ENCODE measurements at regions not wholly inside any gene's neighbourhood (a gene's known extent, or its start where the extent isn't known, plus 50 kb on each side); places are given as distances from the start of the nearest gene placed in this dataset.
A peak's percentile ranks its signal among the peaks of the same experiment; 100 is the strongest.
"Not testable (repeated sequence)": the region's sequence is repeated elsewhere in the genome, so short reads cannot be mapped to it uniquely, and the experiment has no call there.

DNA sequence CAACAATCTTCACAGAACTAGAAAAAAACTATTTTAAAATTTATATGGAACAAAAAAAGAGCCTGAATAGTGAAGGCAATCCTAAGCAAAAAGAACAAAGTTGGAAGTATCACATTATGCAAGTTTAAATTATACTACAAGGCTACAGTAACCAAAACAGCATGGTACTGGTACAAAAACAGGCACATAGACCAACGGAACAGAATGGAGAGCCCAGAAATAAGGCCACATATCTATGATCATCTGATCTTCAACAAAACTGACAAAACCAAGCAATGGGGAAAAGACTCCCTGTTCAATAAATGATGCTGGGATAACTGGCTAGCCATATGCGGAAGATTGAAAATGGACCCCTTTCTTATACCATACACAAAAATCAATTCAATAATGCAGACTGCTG lies 74.4 kb upstream of the RTN4 start:
- DNase-seq: not testable (repeated sequence)

DNA sequence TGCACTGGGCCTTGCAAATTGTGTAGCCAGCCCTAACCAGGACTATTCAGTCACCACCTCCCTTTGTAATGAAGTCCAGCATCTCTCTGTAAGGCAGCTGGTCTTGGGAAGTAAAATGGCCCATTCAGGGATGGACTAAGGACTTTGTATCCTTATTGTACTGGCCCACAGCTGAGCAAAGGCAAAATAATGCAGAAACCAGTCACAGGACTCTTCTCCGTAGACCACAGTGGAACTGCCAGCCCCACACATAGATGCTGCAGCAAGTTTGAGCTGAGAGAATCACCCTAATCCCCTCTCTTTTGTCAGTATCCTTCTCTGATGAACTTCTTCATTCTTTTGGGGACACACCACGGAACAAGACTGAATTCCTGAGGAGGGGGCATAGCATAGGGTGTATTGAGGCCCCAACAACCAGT lies 73.6 kb upstream of the RTN4 start:
- no peak for DNase-seq

DNA sequence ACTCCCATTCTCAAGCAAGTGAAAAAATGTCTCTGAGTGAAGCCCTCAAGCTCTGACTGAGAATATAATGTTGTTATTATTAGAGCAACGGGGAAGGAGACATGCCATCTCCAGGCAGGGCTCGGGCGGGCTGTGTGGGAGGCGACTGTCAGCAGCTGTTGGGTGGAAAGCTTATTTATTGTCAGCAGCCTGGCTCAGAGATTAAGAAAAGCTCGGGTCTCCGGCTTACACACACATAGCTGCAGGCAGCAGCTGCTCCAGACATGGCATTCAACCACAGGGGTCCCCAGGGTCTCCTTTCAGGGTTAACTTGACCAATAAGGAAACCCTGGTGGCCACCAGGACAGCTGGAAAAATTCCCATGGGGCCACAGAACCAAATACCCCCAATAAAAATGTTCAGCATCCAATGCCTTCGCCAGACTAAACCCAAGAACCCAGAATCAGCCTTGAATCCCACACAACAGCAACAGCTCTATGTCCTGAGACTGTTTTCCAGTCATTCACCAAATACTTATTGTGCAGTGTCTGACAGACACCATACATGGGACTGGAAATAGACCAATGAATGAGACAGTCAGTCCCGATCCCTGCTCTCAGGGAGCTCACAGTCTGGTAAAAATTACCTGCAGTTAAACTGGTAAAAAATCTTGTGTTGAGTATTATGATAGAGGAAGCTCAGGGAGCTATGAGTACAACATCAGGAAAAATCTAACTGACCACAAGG lies 70.5 kb upstream of the RTN4 start:
- no peak for DNase-seq

DNA sequence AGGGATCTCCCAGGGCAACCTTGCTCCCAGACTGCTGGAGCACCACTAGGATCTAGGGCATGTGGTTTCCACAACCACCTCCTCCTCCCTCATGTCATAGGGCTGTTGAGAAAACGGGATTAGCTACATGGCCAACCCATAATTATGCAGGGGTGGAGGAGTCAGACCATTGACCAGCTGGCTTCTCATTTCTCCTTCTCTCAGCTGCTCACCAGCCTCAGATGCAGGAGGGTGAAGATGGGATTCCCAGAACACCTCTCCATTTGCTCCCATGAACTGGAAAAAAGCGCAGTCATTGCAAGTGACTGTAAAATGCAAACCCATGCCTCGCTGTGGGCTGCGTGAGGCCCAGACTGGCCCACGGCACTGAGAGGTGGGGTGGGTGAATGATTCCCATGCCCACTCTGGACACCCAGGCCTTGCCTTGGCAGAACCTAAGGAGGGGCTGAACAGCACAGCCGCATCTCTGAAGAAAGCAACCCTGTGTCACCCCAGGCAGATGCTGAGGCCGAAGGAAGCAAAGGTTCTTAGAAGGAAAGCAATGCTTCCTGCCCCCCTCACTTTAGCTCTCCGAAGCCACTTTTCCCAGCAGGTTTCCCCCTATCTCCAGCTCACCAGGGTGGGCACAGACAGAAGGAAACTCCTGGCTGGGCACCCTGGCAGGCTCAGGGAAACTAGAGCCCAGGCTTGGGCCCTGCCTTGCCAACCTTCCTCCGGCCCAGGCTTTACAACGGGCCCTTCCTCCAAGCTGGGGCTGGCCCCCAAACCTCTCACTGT lies 69.6 kb upstream of the RTN4 start:
- DNase-seq: no peak

DNA sequence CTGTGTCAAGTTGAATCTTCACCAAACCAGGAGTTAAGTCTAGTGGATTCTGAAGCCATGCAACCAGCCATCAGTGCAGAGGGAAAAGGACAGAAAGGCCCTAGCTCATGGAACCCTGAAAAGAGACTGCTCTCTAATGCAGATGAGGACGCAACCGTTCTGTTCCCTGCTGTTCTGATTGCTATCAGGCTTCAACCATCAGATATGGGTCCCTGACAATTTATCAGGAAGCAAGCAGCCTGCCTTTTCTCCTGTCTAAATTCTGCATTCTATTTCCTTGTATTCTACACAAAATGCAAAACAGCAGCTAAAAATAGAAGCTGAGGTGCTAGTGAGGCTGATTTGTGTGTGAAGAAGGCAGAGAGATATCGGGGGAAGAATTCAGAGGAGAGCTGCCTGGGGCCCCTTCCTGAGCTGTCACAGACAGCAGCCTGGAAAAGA lies 68.4 kb upstream of the RTN4 start:
- DNase-seq: no peak

DNA sequence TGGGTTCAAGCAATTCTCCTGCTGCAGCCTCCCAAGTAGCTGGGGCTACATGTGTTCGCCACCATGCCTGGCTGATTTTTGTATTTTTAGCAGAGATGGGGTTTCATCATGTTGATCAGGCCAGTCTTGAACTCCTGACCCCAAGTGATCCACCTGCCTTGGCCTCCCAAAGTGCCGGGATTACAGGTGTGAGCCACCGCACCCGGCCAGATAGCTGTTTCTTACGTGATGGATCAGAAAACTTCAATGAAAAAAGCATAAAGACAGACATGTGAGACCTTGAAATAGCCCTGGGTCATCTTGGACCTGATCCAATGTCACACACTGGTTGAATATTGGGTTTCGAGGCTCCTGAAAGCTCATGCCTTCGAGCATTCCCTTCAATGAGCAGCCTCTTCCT lies 66.7 kb upstream of the RTN4 start:
- DNase-seq: no peak

DNA sequence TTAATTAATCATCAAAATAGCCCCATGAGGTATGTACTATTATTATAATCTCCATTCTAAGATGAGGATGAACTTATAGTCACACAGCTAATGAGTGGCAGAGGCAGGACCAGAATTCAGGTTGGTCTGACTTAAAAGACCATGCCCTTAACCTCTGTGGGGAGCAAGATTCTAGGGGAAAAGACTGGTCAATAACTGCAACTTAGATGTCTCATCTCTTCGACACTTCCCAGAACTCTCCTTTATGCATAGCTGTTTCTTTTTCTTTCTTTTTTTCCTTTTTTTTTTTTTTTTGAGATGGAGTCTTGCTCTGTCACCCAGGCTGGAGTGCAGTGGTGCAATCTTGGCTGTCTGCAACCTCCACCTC lies 66.3 kb upstream of the RTN4 start:
- no peak for DNase-seq

DNA sequence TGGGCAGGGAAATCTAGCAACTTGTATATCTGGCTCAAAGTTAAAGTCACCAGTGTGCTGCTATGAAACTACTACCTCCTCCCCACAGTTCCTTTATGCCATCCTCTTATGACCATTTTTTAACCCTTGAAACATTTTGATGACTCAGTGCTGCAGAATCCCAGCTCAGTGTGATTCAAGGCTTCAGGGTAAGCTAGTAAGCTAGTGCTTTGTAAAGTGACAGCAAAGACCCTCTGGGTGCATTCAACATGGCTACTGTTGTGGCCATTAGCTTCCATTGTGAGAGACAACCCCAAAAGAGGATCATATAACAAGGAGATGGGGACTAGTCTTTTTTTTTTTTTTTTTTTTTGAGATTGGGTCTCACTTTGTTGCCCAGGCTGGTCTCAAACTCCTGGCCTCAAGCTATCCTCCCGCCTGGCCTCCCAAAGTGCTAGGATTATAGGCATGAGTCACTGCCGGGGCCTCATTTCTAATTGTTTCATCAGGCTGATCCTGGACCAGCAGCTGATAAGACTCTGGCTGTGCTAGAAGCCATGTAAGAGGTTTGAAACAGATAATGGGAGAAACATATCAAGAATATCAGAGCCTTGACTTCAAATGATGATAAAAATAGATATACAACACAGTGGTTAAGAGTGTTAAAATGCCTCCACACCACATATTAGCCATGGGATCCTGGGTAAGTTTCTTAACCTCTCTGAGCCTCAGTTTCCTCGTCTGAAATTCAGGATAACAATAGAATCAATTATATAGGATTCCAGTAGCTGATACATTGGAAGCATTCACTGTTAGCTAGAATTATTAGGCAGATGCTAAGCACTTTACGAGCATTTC lies 65.7 kb upstream of the RTN4 start:
- peak; percentile 20 for DNase-seq

DNA sequence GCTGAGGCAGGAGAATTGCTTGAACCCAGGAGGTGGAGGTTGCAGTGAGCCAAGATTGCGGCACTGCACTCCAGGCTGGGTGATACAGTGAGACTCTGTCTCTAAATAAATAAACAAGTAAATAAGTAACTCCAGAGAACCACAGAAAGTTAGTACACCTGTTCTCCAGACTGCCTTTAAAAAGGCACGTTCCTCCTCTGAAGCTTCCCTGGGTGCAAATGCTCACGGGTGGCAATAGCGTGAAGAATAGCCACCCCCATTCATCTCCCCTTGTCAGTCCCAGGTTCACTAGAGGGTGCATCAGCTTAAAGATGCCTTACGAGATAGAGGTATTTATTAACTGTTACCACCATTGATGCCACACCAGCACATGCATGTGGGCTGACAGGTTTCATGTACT lies 64.3 kb upstream of the RTN4 start:
- no peak for DNase-seq

DNA sequence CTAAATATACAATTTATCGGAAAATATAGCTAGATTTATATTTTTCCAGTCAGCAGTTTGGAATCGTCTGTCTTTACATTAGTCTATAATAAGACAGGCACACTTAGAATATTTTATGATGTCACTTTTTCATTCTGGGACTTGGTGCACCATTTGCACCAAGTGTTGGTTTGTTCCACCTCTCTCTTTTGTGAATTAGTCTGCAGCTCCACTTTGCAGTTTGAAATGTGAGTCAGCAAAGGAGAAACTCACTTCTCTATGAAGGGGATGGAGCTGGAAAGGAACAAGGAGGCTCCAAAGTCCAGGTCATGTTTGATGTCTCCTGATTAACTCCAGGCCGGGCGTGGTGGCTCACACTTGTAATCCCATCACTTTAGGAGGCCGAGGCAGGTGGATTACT lies 63.8 kb upstream of the RTN4 start:
- no peak for DNase-seq

DNA sequence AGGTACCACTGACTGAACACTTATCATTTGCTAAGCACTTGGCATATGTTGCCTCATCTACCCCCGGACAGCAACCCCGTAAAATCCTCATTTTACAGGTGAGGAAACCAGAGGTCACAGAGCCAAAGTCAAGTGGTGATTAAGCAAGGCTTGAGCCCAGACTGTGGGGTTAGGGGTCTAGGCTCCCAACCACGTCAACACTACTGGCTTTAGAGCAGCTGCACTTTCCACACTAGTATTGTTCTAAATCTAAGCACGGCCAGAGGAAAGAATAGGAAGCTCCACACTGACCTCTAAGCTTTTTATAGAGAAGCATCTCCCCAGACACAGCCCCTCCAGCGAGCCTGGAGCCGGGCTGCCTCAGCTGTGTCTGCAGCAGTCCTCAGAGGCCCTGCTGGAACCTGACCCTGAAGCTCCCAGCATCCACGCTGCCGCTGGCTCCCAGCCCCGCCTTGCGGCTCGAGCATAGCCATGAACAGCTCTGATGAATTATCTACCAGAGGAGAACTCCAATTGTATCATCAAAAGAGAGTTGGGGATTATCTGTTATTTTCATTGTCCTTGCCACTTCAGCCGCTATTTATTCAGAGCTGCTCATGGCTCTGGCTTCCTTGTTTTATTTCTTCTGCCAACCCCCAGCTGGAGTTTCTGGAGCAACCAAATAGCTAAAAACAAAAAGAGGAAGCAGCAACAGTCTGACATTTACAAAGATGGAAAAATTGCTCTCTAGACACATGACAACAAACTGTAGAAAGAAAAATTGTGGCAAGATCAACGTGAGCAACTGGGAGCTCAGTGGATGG lies 62.2 kb upstream of the RTN4 start:
- no peak for DNase-seq

DNA sequence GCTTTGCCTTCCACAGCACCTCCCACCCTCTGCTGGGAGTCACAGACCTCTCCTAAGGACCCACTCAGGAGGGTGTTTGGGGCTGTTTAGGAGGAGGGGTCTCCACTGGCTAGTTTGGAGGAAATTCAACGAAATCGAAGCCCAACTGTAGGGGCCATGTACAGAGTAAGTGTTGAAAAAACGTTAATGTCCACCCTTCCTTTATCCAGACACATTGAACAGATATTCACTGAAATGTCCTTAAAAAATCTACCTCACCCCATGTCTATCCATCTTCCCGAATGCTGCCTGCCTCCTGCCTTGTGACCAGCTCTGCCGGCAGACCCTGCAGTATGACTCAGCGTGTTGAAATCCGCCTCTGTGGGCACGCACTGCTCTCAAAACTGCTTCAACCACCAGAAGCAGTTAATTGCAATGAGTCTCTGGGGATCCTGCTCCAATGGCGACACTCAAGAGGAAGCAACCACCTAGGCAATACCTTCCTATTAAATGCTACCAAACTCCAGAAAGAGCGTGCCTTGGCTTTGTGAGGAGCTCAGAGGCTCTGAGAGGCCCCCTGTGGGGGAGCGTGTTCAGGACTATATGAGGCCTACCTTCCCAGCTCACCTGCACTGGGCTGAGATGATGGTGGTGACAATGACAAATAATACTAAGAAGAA lies 61.4 kb upstream of the RTN4 start:
- DNase-seq: no peak

DNA sequence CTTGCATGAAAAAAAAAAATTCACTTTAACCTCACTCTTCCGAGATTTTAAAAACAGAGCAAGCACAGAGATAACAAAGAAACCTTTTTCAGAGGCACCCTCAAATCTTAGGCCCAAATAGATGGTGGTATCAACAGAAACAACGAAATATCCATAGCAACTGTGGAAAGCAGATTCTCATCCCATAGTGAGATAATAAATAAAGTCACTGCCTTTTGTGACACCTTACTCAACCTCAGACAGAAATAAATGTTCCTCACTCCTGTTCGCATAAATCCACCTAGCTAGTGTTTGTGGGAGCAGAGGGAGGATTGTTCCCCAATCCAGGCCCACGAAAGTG lies 60.9 kb upstream of the RTN4 start:
- no peak for DNase-seq

DNA sequence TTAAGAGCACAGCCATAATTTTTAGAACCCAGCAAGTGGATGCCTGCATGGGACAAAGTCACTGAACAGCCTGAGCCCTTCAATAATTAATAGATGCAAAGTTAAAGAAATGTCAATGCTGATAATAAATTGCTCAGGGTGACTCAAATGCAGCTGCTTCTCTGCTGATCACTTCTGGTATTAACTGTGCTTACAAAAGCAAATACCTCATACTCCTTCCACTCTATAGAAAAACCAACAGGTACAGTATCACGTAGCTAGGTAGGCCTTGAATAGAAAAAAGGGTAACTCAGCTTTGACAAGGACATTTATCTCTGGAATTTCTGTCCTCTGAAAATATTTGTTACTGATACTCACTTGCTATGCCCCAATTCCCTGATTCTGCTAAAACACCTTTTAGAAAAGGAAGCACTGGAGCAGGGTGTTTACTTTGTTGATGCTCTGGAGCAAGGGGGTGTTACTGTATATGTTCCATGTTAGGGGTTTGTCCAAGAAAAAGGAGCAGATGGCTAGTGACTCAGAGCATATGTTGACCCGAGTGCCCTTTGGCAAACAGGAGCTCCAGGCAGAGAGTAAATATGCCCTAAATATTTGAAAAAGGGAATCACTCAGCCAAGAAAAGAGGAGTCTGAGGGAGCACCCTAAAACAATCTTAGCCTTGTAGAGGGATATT lies 59.1 kb upstream of the RTN4 start:
- DNase-seq: no peak

DNA sequence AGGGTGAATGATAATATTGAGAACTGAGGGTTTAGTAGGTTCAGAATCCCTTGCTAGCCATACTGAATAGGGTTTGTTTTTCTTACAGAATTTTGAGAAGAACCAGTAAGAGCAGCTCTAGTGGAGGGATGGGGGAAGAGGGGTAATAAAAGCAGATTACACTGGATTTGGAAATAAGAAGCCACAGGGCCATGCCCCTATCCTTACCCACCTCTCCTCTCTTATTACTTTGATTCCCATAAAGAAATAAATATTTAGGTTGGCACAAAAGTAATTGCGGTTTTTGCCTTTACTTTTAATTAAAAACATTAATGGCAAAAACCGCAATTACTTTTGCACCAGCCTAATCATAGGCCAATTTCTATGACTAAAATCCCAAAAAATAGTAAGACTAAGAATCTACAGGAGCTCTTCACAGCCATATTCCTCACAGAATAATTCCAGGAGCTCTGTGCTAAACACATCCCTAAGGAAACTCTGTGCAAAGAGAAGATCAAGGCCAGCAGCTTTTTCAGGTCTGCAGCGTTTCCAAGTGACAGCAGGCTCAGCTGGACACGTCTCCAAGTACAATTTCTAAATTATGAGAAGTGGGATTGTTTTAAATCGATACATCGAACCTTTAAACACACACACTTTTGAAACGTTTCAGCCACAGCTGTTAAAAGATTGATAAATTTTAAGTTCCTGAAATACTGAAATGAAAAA lies 58.4 kb upstream of the RTN4 start:
- DNase-seq: no peak

DNA sequence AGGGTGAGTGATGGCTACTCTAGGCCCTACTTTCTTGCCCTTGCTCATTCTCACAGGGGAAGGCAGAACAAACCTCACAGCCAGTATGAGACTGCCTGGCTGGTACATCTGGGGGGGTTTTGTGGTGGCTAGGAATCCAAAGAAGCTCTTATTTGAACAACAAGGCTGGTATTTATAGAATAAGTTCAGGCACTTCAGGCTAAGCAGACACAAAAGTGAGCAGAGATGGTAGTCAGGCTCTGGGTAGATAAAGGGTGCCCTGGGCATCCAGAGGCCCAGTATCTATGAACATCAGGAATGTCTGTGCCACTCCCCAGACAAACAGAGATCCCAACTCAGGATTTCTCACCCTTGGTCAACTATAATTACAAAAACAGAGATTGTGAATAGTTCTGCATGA lies 57.2 kb upstream of the RTN4 start:
- DNase-seq: no peak

DNA sequence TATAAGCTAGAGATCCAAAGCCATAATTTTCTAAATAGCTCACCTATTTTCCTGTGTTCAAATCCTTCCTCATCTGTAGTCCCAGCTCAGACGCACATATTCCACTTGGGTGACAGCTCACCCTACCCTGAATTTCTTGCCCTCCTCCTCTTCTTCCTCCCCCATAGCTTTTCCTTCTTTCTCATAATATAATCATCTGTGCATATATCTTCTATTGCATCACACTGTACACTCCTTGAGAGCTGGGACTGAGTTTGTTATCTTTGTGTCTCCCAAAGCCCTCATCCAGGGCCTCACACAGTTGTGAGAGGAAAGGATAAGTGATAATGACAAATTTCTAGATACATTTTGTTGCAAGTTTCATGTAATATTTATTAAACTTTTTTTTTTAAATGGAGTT lies 55.9 kb upstream of the RTN4 start:
- DNase-seq: no peak

DNA sequence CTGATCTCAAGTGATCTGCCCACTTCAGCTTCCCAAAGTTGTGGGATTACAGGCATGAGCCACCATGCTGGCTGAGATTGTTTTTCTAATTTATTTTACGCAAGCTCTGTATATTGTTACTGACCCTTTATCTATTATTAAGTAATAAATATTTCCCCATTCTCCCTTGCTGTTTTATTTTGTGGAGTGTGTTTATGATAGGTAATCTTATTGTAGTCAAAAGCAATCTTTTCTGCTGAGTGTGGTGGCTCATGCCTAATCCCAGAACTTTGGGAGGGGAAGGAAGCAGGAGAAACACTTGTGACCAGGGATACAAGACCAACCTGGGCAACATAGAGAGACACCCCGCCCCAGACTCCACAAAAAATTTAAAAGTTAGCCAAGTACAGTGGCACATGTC lies 55.2 kb upstream of the RTN4 start:
- no peak for DNase-seq

DNA sequence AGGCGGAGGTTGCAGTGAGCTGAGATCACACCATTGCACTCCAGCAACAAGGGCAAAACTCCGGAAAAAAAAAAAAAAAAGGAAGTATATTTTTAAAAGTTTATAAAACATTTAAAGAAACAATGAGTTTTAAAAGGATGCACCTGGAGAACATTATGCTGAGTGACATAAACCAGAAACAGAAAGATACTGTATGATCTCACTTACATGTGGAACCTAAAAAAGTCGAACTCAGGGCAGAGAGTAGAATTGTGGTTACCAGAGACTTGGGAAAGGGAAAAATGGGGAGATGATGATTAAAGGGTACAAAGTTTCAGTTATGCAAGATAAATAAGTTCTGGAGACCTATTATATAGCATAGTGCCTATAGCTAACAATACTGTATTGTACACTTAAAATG lies 52.8 kb upstream of the RTN4 start:
- no peak for DNase-seq

DNA sequence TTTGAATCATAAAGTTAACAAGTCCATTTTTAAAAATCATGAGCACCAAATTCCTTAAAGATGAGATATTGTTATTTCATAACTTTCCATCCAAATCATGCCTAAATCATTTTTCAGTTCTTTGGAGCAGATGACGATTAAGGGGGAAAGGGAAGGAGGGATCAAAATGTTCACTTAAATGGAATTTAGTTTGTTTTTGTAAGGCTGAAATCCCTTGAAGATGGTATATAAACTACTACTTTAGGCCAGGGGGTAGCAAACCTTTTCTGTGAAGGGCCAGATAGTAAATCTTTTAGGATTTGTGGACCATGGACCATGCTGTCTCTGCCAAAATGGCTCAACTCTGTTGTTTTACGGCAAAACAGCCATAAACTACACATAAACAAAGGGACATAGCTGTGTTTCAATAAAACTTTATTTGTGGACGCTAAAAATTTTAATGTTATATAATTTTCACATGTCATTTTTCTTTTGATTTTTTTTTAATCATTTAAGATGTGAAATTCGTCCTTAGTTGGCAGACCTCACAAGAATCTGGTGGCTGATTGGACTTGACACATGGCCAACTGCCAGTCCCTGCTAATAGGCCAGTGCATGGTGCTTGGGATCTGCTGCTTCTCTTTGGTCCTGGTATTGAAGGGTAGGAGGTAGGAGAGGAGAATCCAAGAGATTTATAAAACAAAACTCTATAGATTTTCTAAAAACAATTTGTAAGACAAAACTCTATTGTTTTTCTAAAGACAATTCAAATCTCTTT lies 52.0 kb upstream of the RTN4 start:
- no peak for DNase-seq

DNA sequence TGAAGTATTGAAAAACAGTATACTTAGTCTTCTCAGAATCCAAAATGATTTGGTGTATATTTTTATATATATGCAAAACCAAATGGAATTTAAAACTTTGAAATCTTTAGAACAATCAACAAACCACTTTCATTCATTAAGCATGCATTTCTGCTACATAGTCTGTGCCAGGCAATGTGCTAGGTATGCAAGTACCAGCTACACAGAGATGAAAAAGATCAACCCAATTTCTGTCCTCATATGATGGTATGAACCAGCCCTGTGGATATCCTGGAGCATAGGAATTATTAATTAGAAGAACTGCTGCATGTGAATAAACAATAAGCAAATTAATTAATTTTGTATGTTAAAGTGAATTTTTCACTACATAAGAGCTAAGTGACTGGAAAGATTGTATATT lies 51.2 kb upstream of the RTN4 start:
- DNase-seq: no peak

Measured in activated CD4-positive, alpha-beta T cell treated with anti-CD3 and anti-CD28 coated beads, Interleukin-10, Interleukin-2, amounts not matched to agents 100 ng/mL and 50 ng/mL, durations not matched to agents 16 hours and 8 hours (primary cell).